Gastrocnemius medialis (tissue), 4 donors: ENCODE measurements at regions not wholly inside any gene's neighbourhood (a gene's known extent, or its start where the extent isn't known, plus 50 kb on each side); places are given as distances from the start of the nearest gene placed in this dataset.

ENCODE experiments used
- CTCF ChIP-seq, 5 experiments: fragments of 450-650 bp in 3 of 5; fragments of 200-600 bp in 2 of 5; sonication (generic) in 2 of 5; IDR thresholded peaks in 4 of 5; conservative IDR thresholded peaks in 1 of 5; 1 replicate in 4 of 5; 2 replicates in 1 of 5; pipeline ENCODE4 v1.5.1; 2016 to 2019; ENCODE audit warnings: antibody characterized with exemption in 5 of 5, mild to moderate bottlenecking in 3 of 5, moderate library complexity in 3 of 5
- POLR2A ChIP-seq, 2 donors: fragments of 450-650 bp; IDR thresholded peaks; one replicate each; pipeline ENCODE4 v1.6.1; 2017; ENCODE audit warnings: antibody characterized with exemption in 2 of 2, mild to moderate bottlenecking in 2 of 2, moderate library complexity in 2 of 2

DNA sequence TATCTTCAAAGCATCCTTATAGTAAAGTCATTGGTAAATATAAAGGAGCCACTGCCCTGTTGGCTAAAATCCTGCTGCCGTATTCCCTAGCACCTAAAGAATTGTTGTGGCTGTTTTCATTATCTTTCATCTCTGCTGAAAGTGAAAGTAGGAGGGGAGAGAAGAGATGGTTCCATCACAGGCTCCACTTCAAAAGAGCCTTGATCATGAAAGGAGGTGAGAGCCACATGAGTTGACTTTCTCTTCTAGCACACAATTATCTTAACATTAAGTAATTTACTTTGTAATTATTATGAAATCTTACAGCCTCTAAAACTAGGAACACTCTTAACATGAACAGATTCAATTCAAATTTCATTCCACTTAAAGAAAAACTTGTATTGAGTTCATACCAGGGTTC, 1050.9 kb upstream of the LRRTM1 start:
- TF ChIP-seq CTCF (IDR thresholded peaks at IDR 0.05 in 4 of 5, conservative IDR thresholded peaks at IDR 0.05 in 1 of 5) (no peak), POLR2A (IDR thresholded peaks at IDR 0.05) (no peak)
